Left colon (tissue), 2 donors: ENCODE measurements at regions not wholly inside any gene's neighbourhood (a gene's known extent, or its start where the extent isn't known, plus 50 kb on each side); places are given as distances from the start of the nearest gene placed in this dataset.

Source experiments
- ATAC-seq: fragments of 200-7000 bp; cut with Tn5 transposase; one replicate; pipeline ENCODE4 v1.9.1; 2020; ENCODE audit warnings: mild to moderate bottlenecking, moderate library complexity
- DNase-seq, 2 donors: peaks; one replicate each; pipeline ENCODE4 v3.0.0-alpha.2; 2020
- intact Hi-C, 2 donors: fragments of 100-400 bp; cut with DNase I in 1 of 2; cut with micrococcal nuclease in 1 of 2; formaldehyde crosslinking; loops; one replicate each; pipeline versions ENCODE4 v1.11.2 to v1.14.0; 2022; cut with DNase I, micrococcal nuclease
- donor health status: DM: no; HTN: no; CAD: no.
- donor health status: DM: yes; HTN: yes; CAD: no.

GRCh38 chr2:81194176-81194575 lies 889.6 kb upstream of the LRRTM1 start:
- ATAC-seq (no peak), DNase-seq (no peak)
- intact Hi-C loops, result no loop called here

GRCh38 chr2:81181845-81182244 lies 877.3 kb upstream of the LRRTM1 start:
- intact Hi-C loops, result no loop called here
- DNase-seq (no peak), ATAC-seq (no peak)

GRCh38 chr2:81171447-81171846 lies 866.9 kb upstream of the LRRTM1 start:
- intact Hi-C loops, result no loop called here
- DNase-seq (no peak), ATAC-seq (no peak)

GRCh38 chr2:81163583-81163982 lies 859.0 kb upstream of the LRRTM1 start:
- no peak for ATAC-seq
- intact Hi-C loops, result no loop called here
- DNase-seq, result no peak

- ATAC-seq (no peak), DNase-seq (no peak)
- intact Hi-C loops, result no loop called here
Observed at GRCh38 chr2:81158505-81158904, 854.0 kb upstream of the LRRTM1 start.

- intact Hi-C loops, result no loop called here
- no peak for DNase-seq
- no peak for ATAC-seq
Observed at GRCh38 chr2:81148323-81148722, 843.8 kb upstream of the LRRTM1 start.

- intact Hi-C loops, result no loop called here
- ATAC-seq (no peak), DNase-seq (no peak)
Observed at GRCh38 chr2:81136296-81136695, 831.7 kb upstream of the LRRTM1 start.

GRCh38 chr2:81097361-81097760 lies 792.8 kb upstream of the LRRTM1 start:
- no peak for ATAC-seq
- intact Hi-C loops, result no loop called here
- no peak for DNase-seq

- ATAC-seq, result no peak
- intact Hi-C loops, result no loop called here
- DNase-seq, result no peak
Observed at GRCh38 chr2:81093031-81093430, 788.5 kb upstream of the LRRTM1 start.

GRCh38 chr2:81087646-81088045 lies 783.1 kb upstream of the LRRTM1 start:
- no peak for ATAC-seq
- intact Hi-C loops, result no loop called here
- DNase-seq, result no peak

- DNase-seq, result no peak
- intact Hi-C loops, result no loop called here
- no peak for ATAC-seq
Observed at GRCh38 chr2:81084101-81084500, 779.5 kb upstream of the LRRTM1 start.

- ATAC-seq, result no peak
- intact Hi-C loops, result no loop called here
- DNase-seq, result no peak
Observed at GRCh38 chr2:81078631-81079030, 774.1 kb upstream of the LRRTM1 start.

- intact Hi-C loops, result no loop called here
- ATAC-seq (no peak), DNase-seq (no peak)
Observed at GRCh38 chr2:81078102-81078501, 773.5 kb upstream of the LRRTM1 start.

GRCh38 chr2:81077396-81077795 lies 772.8 kb upstream of the LRRTM1 start:
- ATAC-seq (no peak), DNase-seq (no peak)
- intact Hi-C loops, result no loop called here

GRCh38 chr2:81073412-81073811 lies 768.9 kb upstream of the LRRTM1 start:
- no peak for ATAC-seq
- intact Hi-C loops, result no loop called here
- DNase-seq, result no peak

GRCh38 chr2:81068144-81068543 lies 763.6 kb upstream of the LRRTM1 start:
- ATAC-seq, result no peak
- intact Hi-C loops, result no loop called here
- DNase-seq, result no peak

GRCh38 chr2:81061016-81061415 lies 756.5 kb upstream of the LRRTM1 start:
- ATAC-seq, result no peak
- intact Hi-C loops, result no loop called here
- no peak for DNase-seq

GRCh38 chr2:81050580-81051095 lies 746.1 kb upstream of the LRRTM1 start:
- no peak for DNase-seq
- ATAC-seq, result no peak
- intact Hi-C loops, result no loop called here

- no peak for ATAC-seq
- no peak for DNase-seq
- intact Hi-C loops, result no loop called here
Observed at GRCh38 chr2:81043681-81044080, 739.1 kb upstream of the LRRTM1 start.

GRCh38 chr2:81007104-81007503 lies 702.6 kb upstream of the LRRTM1 start:
- no peak for ATAC-seq
- DNase-seq, result no peak
- intact Hi-C loops, result no loop called here

- no peak for DNase-seq
- intact Hi-C loops, result no loop called here
- no peak for ATAC-seq
Observed at GRCh38 chr2:81002906-81003305, 698.4 kb upstream of the LRRTM1 start.

GRCh38 chr2:80987466-80987865 lies 682.9 kb upstream of the LRRTM1 start:
- DNase-seq, result no peak
- no peak for ATAC-seq
- intact Hi-C loops, result no loop called here
